Activated T-helper 1 cell treated with anti-CD3 and anti-CD28 coated beads, Interleukin-12 subunit alpha, Interleukin-12 subunit beta, Interleukin-2, Interleukin-4 antibody, amounts not matched to agents 30 ng/mL and 10 ng/mL and 1 ng/mL, durations not matched to agents 14 hours and 24 hours and 36 hours (primary cell): ENCODE measurements at regions not wholly inside any gene's neighbourhood (a gene's known extent, or its start where the extent isn't known, plus 50 kb on each side); places are given as distances from the start of the nearest gene placed in this dataset.

Source experiments
- DNase-seq: peaks from one replicate; pipeline ENCODE4 v3.0.0; 2021; ENCODE audit warnings: low spot score
- H3K27ac Mint-ChIP-seq: one replicate; pipeline ENCODE4 v1.8.0; 2021; ENCODE audit warnings: mild to moderate bottlenecking, mixed read lengths
- H3K27me3 Mint-ChIP-seq: one replicate; pipeline ENCODE4 v1.8.0; 2022; ENCODE audit warnings: mild to moderate bottlenecking, moderate library complexity, mixed read lengths; ENCODE audit not compliant: insufficient read depth
- H3K36me3 Mint-ChIP-seq: one replicate; pipeline ENCODE4 v1.8.0; 2021; ENCODE audit warnings: low read depth, mixed read lengths
- H3K4me1 Mint-ChIP-seq: one replicate; pipeline ENCODE4 v1.8.0; 2021; ENCODE audit warnings: low read depth, mixed read lengths
- H3K4me3 Mint-ChIP-seq: one replicate; pipeline ENCODE4 v1.8.0; 2021; ENCODE audit warnings: mild to moderate bottlenecking, moderate library complexity, mixed read lengths
- H3K9me3 Mint-ChIP-seq: one replicate; pipeline ENCODE4 v1.8.0; 2021; ENCODE audit warnings: mixed read lengths
- intact Hi-C: fragments of 100-400 bp; cut with micrococcal nuclease; formaldehyde crosslinking; loops from one replicate; pipeline ENCODE4 v1.15.1; 2024

DNA sequence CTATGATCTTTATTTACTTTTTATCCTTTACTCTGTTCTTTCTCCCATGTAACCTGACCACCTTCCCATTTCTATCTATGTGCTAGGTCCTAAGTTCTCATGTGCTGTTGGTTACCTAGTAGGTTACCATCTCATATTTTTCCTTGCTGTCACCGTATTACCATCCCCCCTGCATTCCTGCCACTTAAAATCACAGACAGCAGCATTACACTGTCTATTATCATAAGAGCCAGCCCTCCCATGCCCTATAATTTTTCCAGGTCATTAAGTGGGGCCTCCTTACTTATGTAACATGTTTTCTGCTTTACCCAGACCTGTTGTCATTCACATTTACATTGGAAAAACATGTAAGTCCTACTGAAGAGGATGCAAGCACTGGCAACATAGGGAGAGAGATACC is 202.9 kb downstream of the HS3ST3A1 start:
- H3K9me3 Mint-ChIP-seq = no peaks in the 10 kb centered on the region
- H3K4me3 Mint-ChIP-seq = no peak overlapping the region
- no peaks in the 10 kb centered on the region for H3K27me3 Mint-ChIP-seq

DNA sequence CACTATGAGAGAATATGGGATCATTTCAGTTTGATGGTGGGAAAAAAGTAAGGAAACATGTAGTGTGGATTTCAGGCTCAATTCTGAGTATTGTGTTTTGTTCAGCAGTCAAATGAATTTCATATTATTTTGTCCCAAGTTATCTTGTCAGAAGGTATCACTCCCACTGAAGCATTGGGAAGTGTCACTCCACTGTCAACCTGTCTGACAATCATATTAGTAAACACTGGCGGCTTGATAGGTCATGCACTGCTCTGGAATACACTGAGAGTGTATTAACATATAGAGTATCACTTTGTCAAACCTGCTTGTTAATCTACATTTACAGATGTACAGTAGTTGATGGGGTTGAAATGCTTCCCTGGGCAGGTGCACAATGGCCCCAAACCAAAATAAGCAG is 203.6 kb downstream of the HS3ST3A1 start:
- Mint-ChIP-seq H3K27me3 (no peaks in the 10 kb centered on the region), H3K27ac (no peak overlapping the region), H3K36me3 (no peaks in the 10 kb centered on the region), H3K4me1 (no peaks in the 10 kb centered on the region), H3K9me3 (no peaks in the 10 kb centered on the region), H3K4me3 (no peak overlapping the region)
- intact Hi-C loops = no loop called here
- DNase-seq = no peak

More for the DNA sequence above, 202.9 kb downstream of the HS3ST3A1 start:
- no peaks in the 10 kb centered on the region for H3K36me3 Mint-ChIP-seq
- H3K4me1 Mint-ChIP-seq = no peaks in the 10 kb centered on the region
- no peak overlapping the region for H3K27ac Mint-ChIP-seq
- no peak for DNase-seq
- intact Hi-C loops = no loop called here

DNA sequence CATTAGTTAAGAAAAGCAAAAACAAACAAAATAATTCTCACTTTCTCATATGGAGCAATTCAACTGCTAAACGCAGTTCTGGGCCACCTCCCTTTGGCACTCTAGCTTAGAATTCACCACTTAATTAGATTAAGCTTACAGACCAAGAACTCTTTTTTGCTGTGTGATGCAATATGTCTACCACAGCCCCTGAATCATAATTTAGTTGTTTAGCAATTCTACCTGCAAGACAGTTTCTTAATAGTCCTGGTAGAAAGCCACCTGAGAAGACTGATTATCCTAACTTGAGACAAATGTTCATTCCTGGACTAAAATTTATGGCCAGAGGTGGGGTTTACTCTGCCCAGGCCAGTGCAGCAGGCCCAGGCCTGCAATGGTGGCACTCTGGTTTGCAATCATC is 205.9 kb downstream of the HS3ST3A1 start:
- Mint-ChIP-seq H3K9me3 (no peaks in the 10 kb centered on the region), H3K27me3 (no peaks in the 10 kb centered on the region), H3K4me3 (no peak overlapping the region), H3K36me3 (no peaks in the 10 kb centered on the region), H3K27ac (no peak overlapping the region), H3K4me1 (no peaks in the 10 kb centered on the region)
- no peak for DNase-seq
- intact Hi-C loops = no loop called here

DNA sequence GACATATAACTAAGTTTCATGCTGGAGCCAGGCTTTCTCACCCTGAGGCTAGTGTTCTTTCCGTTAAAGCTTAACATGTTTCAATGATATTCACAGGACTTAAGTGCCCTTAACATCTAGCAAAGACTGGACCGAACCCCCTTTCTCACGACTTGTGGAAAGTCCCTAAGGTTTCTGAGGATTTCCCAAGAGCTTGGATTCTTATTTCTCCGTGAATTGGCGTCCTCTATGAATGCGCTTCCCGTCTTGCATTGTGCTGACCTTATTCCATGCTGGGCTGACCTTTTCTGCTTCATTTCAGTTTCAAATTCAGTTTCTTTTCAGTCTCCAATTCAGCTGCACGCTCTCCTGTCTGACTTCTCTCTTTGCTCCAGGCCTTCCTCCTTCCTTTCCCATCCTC is 206.4 kb downstream of the HS3ST3A1 start:
- Mint-ChIP-seq H3K9me3 (no peaks in the 10 kb centered on the region), H3K27ac (no peak overlapping the region), H3K4me3 (no peak overlapping the region), H3K36me3 (no peaks in the 10 kb centered on the region), H3K27me3 (no peaks in the 10 kb centered on the region), H3K4me1 (no peaks in the 10 kb centered on the region)
- DNase-seq = no peak
- intact Hi-C loops = no loop called here

DNA sequence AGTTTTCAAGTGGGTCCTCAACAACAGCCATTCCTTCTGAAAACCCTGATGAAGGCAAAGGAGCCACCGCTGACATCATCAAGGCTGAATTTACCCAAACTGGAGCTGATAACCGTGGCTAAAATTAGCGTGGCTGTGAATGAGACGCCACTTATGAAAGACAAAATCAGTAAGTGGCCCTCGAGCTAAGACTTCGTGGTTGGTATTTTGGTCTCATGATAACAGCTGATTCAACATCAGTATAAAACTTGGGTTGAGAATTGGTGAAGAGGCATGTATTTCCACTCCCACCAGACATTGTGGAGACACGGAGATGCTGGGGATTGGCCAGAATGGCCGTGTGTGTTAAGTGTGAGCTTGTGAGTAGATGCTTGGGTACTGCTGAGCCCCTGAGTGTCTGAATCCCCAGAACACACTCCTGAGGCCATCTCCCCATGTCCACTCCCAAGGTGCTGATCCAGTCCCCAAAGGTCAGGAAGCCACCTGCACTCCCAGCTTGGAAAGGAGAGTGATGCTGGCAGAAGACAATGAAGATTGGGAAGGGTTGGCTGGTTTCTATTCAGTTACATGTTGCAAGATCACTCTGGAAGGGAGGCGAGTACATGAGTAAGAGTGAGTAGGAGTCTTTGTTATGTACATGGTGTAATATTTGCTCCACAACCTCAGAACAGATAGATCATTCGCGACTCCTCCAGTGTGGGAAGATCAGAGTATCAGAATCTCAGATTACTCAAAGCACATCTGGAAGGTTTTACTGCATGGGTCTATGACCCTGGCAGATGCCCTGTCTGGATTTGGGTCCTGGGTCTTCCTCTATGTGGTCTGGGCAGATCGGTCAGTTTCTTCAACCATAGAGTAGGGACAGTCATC is 207.7 kb downstream of the HS3ST3A1 start:
- no peaks in the 10 kb centered on the region for H3K9me3 Mint-ChIP-seq
- no peaks in the 10 kb centered on the region for H3K36me3 Mint-ChIP-seq
- no peaks in the 10 kb centered on the region for H3K4me1 Mint-ChIP-seq
- intact Hi-C loops = no loop called here
- no peak overlapping the region for H3K4me3 Mint-ChIP-seq
- no peaks in the 10 kb centered on the region for H3K27me3 Mint-ChIP-seq
- no peak overlapping the region for H3K27ac Mint-ChIP-seq
- no peak for DNase-seq

DNA sequence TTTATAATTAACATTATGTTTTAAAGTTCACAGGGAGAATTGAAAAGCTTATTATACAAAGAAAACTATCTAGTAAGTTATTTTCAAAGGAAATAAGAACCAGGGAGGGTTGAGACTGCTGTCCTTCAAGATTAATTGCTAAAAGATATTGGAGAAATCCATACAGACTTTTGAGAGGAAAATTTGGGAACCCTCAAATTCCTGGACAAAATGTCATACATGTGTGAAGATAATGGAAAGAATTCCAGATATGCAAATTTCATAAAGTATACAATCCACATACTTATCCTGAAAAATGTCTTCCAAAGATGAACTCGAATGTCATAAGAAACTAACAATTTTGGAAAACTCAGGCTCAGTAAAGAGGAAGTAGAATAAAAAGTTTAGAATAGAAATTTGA is 213.8 kb downstream of the HS3ST3A1 start:
- no peaks in the 10 kb centered on the region for H3K4me1 Mint-ChIP-seq
- H3K36me3 Mint-ChIP-seq = no peaks in the 10 kb centered on the region
- no peak for DNase-seq
- peaks cover 4% of the 10 kb centered on the region for H3K27me3 Mint-ChIP-seq
- H3K9me3 Mint-ChIP-seq = no peaks in the 10 kb centered on the region
- intact Hi-C loops = no loop called here
- H3K4me3 Mint-ChIP-seq = no peak overlapping the region
- H3K27ac Mint-ChIP-seq = no peak overlapping the region

DNA sequence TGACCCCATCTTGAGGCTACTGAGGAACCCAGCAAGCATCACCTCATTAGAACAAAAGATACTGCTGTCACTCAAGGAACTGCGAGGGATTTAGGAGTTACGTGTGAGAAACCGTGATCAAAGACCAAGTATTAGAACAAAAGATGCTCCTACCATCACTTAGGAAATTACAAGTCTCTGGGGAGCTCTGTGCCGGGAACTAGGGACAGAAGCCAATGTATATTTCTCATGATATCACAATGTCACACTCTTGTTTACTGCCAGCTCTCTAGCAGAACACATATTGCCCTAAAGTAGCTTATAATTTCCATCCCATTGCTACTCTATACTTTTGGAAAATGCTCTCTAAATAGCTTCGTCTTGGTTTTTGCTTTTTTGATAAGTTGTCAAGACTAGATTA is 214.5 kb downstream of the HS3ST3A1 start:
- H3K4me1 Mint-ChIP-seq = no peaks in the 10 kb centered on the region
- intact Hi-C loops = no loop called here
- H3K27ac Mint-ChIP-seq = no peak overlapping the region
- H3K4me3 Mint-ChIP-seq = no peak overlapping the region
- H3K9me3 Mint-ChIP-seq = no peaks in the 10 kb centered on the region
- H3K27me3 Mint-ChIP-seq = peaks cover 4% of the 10 kb centered on the region
- no peaks in the 10 kb centered on the region for H3K36me3 Mint-ChIP-seq
- no peak for DNase-seq

DNA sequence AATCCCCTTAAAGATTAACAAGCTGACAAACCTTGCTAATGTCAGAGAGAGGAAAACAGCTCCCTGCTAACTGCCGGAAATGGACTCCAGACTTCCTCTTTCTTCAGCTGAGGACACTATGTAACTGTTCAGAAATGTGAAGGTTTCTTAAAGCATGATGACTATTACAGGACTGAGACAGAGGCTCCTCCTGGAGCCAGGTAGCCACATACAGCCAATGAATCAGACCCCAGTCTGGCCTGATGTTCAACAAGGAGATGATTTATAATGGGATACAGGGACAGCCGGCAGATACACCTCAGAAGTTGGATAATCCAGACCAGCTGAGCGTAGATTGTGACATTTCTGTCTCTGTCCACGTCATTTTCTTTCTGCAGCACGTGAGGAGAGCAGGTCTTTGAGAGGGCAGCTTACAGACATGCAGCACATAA is 216.2 kb downstream of the HS3ST3A1 start:
- DNase-seq = no peak
- no peaks in the 10 kb centered on the region for H3K9me3 Mint-ChIP-seq
- H3K4me1 Mint-ChIP-seq = no peaks in the 10 kb centered on the region
- intact Hi-C loops = no loop called here
- no peak overlapping the region for H3K4me3 Mint-ChIP-seq
- peaks cover 4% of the 10 kb centered on the region for H3K27me3 Mint-ChIP-seq
- H3K27ac Mint-ChIP-seq = no peak overlapping the region
- no peaks in the 10 kb centered on the region for H3K36me3 Mint-ChIP-seq

DNA sequence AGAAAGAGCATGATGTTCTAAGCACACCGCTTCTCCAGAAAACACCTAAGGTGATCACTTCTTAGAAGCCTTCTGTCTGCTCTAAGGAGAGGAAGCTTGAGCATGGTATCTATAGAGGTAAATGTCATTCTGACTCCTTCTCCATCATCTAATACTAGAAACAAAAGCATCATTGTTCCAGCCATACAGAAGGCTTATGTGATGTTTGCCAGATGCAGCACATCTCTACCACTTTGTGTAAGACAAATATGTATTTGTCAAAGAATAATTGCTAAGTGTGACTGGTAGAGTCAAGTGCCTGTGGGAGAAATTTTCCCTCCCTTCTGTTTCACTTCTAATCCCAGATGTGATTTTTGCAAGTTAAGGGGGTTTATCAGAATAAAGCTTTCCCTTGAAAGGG is 217.1 kb downstream of the HS3ST3A1 start:
- intact Hi-C loops = no loop called here

DNA sequence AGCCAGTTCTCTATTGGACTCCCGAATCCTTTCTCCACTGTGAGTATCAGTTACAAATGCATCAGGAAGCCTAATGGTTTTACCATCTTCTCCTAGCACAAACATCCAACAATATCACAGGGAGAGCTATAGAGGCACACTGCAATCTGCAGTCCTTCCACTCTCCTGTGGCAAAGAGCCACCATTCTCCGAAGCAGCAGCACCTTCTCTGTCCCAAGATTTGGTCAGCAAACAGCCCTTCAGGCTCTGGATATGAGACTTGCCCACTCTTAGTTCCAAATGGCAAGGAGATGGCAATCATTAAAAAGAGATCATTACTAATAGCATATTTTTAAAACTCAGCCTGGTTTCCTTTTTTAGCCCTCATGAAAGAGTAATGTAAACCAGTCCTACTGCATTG is 223.4 kb downstream of the HS3ST3A1 start:
- DNase-seq = no peak
- Mint-ChIP-seq H3K4me3 (no peak overlapping the region), H3K4me1 (no peaks in the 10 kb centered on the region), H3K27ac (no peak overlapping the region), H3K27me3 (no peaks in the 10 kb centered on the region), H3K36me3 (no peaks in the 10 kb centered on the region), H3K9me3 (no peaks in the 10 kb centered on the region)
- intact Hi-C loops = no loop called here

More for the DNA sequence above, 217.1 kb downstream of the HS3ST3A1 start:
- Mint-ChIP-seq H3K27ac (no peak overlapping the region), H3K4me1 (no peaks in the 10 kb centered on the region), H3K9me3 (no peaks in the 10 kb centered on the region), H3K4me3 (no peak overlapping the region), H3K27me3 (peaks cover 4% of the 10 kb centered on the region), H3K36me3 (no peaks in the 10 kb centered on the region)
- DNase-seq = no peak

DNA sequence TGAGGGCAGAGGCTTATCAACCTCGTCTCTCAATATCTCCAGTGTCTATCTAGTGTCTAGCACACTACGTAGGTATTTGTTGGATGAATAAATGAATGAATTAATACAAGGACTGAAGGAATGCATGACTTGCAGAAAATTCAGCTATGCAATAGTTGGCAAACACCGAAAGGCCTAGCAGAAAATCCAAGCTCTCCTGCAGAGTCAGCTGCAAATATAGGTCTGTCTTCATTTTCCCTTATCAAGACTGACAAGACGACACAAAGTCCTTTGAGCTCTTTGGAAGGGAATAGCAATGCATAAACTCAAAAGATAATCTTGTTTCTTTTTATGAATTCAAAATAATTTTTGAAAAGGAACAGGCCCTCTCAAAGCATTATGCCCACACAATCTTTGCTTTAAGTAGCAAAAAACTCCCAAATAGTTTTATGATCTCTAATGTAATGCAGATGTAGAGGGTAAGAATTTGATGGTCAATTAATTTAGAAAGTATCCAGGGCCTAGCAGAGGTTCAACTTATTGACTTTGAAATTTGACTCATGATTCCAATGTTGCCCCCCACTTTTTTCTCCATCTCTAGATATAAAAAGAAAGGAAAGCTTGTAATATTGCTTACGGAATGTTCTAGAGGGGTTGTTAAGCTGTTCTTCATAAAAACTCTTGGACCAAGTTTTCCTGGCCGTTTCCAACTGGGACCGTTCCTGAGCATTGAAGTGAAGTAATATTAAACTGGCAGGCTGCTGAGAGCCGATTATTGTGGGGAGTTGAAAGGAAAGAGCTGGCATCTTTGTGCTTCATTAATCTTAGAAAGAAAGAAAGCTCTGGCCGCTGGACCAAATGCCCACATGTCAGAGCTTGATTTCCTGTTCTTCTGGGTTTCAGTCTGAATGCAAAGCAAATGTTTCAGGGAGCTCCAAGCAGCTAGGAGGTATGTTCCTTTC is 227.3 kb downstream of the HS3ST3A1 start:
- Mint-ChIP-seq H3K4me3 (no peak overlapping the region), H3K27ac (no peak overlapping the region), H3K36me3 (no peaks in the 10 kb centered on the region), H3K4me1 (no peaks in the 10 kb centered on the region), H3K27me3 (no peaks in the 10 kb centered on the region), H3K9me3 (no peaks in the 10 kb centered on the region)
- DNase-seq = no peak
- intact Hi-C loops = no loop called here

DNA sequence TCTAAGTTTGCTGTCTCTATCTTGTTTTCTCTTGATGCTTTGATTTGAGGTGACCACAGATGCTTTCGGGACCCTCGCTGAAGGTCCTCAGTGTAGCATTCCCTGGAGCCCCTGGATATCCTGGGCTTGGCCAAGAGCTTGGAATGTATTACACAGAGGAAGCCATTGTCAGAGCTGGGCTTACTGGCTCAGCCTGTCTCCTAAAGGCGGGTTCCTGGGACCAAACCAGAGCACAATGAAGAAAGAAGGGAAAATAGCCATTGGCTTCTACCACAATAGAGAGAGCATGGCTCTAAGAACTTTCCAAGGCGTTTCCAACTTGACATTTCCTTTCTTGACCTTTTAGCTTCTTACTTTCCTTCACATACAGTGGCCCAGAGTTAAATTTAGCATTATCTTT is 229.3 kb downstream of the HS3ST3A1 start:
- no peaks in the 10 kb centered on the region for H3K27me3 Mint-ChIP-seq
- DNase-seq = no peak
- no peaks in the 10 kb centered on the region for H3K4me1 Mint-ChIP-seq
- no peak overlapping the region for H3K27ac Mint-ChIP-seq
- no peaks in the 10 kb centered on the region for H3K36me3 Mint-ChIP-seq
- no peak overlapping the region for H3K4me3 Mint-ChIP-seq
- H3K9me3 Mint-ChIP-seq = no peaks in the 10 kb centered on the region
- intact Hi-C loops = no loop called here

DNA sequence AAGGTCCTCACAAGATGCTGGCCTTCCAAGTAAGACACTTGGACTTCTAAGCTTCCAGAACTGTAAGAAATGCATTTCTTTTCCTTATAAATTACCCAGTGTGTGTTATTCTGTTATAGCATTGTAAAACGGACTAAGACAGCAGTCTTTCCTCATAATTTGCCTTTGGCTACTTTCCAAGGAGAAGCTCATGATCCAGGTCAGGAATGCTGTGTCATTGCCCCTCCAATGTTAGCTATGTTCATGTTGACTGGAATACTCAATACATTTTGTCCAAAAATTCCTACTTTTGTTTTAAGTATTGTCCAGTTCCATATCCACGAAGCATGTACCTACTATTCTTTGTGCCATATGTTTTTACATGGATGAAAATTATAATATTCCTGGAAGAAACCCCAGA is 234.6 kb downstream of the HS3ST3A1 start:
- Mint-ChIP-seq H3K36me3 (no peaks in the 10 kb centered on the region), H3K27ac (no peak overlapping the region), H3K9me3 (no peaks in the 10 kb centered on the region), H3K4me3 (no peak overlapping the region), H3K4me1 (no peaks in the 10 kb centered on the region), H3K27me3 (no peaks in the 10 kb centered on the region)
- intact Hi-C loops = no loop called here
- no peak for DNase-seq
